HCEC 1CT (cell line): ENCODE measurements at regions not wholly inside any gene's neighbourhood (a gene's known extent, or its start where the extent isn't known, plus 50 kb on each side); places are given as distances from the start of the nearest gene placed in this dataset.

Experiments used
- DNase-seq: peaks from one replicate; pipeline ENCODE4 v3.0.0-alpha.2; 2017

GRCh38 chr2:67660015-67660602 lies 263.0 kb downstream of the ETAA1 start:
- no peak for DNase-seq

DNA sequence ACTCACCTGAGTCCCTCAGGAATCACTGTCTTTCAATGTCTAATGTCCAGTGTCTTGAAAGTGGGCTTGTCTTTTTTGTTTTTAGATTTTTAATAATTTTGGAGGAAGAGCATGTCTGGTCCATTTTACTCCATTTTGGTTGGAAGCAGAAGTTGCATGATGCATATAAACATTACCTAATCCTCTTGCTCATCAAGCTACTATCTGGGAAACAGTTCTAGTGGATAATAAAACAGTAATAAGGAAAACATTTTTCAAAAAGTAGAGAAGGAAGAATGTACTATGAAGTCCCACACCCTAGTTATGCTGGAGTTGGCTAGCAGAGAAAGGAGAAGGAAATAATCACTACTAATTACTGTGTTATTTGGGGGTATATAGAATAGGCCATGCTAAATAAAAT lies 263.7 kb downstream of the ETAA1 start:
- DNase-seq, result peak; percentile 40

DNA sequence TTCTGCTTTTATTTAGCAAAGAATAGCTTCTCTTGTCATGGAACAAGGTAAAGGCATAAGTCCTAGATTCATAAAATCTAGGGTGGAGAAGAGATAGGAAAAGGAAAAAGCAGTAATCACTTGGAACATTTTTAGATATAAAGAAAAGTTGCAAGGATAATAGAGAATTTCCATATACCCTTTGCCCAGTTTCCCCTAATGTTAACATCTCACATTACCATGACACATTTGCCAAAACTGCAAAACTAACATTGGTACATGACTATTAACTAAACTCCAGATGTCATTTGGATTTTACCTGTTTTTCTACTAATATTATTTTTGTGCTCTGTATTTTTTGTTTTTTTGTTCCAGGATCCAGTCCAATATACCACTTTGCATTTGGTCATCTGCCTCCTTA lies 265.1 kb downstream of the ETAA1 start:
- no peak for DNase-seq

- no peak for DNase-seq
These were observed 266.6 kb downstream of the ETAA1 start for GRCh38 chr2:67663776-67664175.

DNA sequence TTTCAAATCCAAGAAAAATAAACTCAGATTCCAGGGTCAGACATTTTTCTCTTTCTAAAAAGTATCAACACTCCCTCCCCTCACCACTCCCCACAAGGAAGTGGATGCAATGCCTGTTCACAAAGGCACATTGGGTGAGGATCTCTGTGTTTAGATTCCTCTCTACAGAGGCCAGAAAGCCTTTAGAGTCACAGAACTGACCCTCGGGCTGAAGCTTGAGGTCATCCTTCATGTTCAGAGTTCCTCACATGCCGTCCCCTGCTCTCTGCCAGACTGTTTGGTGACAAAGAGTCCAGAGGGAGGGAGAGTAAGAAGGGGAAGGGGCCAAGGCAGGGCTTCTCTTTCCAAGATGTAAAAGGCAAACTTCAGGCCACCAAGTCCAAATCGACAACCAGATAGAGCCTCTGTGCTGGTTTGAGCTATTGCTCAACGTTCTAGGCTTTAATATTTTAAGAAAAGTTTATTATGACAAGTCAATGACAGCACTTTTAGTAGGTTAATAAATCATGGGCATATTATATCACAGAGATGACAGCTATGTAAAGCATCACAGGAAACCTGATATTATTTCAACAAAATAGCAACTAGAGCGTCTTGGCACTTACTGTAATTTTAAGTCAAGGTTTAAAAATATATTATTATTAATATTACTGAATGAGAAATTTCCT lies 269.4 kb downstream of the ETAA1 start:
- no peak for DNase-seq

- peak; percentile 6 for DNase-seq
These were observed 270.1 kb downstream of the ETAA1 start for GRCh38 chr2:67667054-67667908.

DNA sequence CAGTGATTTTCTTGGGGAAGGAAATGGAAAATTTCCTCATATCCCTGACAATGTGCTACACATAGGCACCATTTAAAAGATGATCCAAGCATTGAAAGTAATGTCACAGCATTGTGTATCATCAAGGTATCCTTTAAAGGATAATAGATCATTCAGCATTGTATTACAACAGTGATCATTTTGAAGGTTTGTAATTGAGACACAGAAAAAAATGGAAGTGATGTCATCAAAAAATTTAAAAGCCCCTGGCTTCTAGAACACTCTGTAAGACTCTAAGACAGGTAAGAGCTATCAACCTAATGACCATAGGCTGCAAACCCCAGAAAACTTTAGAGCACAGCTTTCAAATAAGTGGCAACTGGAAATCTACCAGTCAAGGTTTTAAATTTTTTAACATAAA lies 271.4 kb downstream of the ETAA1 start:
- DNase-seq, result no peak

GRCh38 chr2:67669168-67669567 lies 272.0 kb downstream of the ETAA1 start:
- DNase-seq, result no peak

GRCh38 chr2:67669766-67670165 lies 272.6 kb downstream of the ETAA1 start:
- no peak for DNase-seq

DNA sequence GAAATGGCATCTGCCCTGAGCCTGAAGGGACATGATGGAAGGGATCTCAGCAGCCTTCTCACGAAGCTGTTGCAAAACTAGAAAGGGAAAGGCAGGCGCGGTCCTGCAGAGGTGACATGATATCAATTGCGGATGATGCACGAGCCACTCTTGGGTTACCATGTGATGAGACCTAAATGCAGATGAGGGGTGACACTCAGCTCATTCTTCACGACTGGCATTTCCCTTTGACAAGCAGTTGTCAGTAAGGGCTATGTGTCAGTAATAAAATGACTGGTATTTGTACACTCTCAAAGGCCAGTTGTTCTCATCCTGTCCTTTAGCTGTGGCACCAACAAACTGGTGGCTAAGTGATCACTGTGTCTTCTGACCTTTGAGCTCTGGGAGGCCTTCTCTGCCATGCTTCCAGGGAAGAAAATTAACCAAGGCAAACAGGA lies 273.6 kb downstream of the ETAA1 start:
- DNase-seq, result no peak

DNA sequence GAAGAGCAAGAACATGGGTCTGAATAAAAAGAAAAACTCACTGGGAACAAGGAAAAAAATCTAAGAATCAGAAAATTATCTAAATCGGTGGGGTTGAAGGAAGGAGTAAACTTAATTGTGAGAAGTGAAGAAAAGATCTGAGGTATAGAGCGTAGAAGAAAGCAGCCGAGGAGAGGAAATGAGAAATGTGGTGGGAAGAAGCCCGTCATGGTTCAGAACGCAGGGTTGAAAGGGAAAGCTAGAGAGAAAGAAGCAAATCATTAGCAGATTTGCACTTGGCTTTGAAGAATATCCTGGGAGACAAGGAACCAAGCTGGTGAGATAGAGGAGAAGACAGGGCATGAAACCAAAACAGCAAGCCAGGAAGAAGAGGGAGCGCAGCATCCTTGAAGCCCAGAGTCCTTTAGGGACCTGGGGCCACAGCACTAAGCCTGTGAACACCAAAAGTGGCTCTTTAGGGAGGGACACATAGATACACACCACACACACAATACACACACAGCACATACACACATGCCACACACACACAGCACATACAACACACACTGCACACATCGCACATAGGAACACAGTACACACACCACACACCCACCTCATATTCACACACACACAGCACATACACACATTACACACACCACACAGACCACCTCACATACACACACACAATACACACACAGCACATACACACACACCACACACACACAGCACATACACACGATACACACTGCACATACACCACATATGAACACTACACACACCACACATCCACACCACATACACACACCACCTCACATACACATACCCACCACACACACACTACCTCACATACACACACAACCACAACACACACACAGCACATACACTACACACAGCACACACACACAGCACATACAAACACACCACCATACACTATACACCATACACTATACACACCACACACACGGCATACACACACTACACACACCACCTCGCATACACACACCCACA lies 274.6 kb downstream of the ETAA1 start:
- no peak for DNase-seq

GRCh38 chr2:67674668-67675067 lies 277.5 kb downstream of the ETAA1 start:
- no peak for DNase-seq

DNA sequence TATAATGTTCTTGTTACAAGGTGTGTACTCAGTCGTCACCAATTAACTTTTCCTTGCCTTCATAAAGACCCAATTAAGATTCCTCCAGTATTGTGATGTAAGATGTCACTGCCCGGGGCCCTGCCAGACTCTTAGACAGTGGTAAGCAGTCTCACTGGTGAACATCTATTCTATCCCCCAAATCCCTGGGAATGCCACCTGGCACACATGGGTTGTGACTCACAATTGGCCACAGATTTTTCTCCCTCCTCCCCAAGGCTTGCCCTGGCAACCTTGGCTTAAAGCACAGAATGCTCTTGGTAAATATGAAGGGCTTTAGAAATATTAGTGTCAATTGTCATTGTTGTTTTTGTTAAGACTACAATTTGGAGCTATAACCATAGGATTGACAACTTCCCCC lies 287.9 kb downstream of the ETAA1 start:
- no peak for DNase-seq

DNA sequence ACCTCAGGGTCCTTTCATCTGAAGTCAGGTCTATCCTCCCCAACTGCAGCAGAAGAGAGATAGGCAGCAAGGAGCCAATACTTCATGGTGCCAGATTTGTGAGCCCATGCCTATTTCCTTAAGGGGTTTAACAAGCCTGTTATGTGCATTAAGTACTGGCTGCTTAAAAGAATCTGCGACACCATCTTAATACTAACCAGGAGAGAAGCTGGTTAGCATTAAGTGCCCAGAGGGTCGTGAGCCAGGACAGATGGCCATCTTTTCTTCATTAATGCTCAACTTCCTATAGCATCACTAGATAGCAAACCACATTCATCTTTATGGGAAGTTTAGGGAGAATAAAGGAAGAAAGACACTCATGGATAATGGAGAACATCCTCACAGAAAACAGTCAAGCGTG lies 289.1 kb downstream of the ETAA1 start:
- DNase-seq, result no peak

- no peak for DNase-seq
These were observed 292.1 kb downstream of the ETAA1 start for GRCh38 chr2:67689186-67689585.

DNA sequence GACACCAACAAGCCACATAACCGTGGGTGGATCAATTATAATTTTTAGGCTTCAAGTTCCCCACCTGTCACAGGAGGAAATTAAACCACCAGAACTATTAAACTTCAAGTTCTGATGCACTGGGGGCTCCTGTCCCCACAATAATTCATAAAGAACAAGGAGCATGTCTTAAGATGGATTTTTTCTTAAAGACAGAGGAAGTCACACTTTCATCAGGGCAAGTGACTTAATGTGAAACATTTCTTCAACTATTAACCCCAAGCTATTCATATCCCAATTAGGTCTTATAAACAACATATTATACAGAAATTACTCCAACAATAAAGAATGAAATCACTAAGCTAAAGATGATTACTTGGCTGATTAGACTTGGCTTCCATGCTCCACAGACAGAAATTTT lies 292.5 kb downstream of the ETAA1 start:
- no peak for DNase-seq

GRCh38 chr2:67694445-67694844 lies 297.3 kb downstream of the ETAA1 start:
- no peak for DNase-seq

- no peak for DNase-seq
These were observed 303.9 kb downstream of the ETAA1 start for GRCh38 chr2:67701011-67701410.

GRCh38 chr2:67702284-67702683 lies 305.2 kb downstream of the ETAA1 start:
- DNase-seq, result no peak

DNA sequence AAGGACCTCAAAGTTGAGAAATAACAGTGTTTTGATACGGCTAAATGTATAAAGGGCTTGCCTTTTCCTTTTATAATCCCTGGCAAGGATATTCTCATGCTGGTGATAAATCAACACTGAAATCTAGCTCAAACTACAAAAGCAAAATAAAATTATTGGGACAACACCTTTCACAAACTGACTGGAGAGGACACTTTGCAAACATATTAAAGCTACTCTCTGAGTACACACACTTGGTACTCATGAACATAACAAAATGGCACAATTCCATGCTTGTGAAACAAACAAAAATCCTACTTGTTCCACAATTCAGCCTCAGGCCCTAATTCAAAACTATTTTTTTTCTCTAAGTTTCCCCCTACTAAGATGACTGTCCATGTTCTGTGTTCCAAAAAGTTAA lies 305.8 kb downstream of the ETAA1 start:
- no peak for DNase-seq

DNA sequence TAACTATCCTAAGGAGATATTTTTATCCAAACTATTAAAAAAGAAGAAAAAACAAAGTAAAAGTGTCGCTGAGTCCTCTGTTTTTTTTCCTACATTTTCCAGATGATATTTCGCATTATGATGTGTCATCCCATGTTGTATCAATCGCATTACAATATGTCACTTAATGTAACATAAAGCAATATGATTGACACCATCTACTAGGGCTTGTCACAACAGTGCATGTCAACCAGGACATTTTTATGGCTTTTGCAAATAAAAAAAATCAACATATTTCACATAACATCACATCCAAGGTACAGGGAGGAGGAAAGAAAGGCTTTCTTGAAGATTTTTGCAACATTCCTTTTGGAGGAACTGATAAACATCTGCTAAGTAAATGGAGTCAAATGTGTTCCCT lies 308.9 kb downstream of the ETAA1 start:
- no peak for DNase-seq

DNA sequence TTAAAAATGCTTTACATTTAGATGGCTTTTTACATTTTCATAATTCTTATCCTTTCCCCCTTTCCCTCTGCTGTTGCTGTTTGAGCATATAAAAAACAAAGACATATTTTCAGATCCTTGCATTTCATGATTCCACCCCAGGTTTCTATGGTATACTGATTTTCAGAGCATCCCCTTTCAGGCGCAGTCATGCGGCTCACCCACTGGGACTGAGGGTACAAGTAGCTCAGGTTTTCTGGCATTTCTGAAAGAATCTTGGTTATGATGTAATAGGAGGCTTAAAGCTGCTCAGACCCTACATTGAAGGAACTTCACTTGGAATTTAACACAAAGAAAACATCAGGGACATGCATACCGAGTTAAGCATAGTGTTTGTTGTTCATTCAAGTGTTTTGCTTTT lies 310.8 kb downstream of the ETAA1 start:
- DNase-seq, result no peak

GRCh38 chr2:67709835-67710234 lies 312.7 kb downstream of the ETAA1 start:
- DNase-seq, result no peak
